ENCODE measurements at regions not wholly inside any gene's neighbourhood (a gene's known extent, or its start where the extent isn't known, plus 50 kb on each side); places are given as distances from the start of the nearest gene placed in this dataset.

GRCh38 chr11:116596346-116597260 lies 176.2 kb downstream of the BUD13 start:
- no peak for DNase-seq

GRCh38 chr11:116595305-116595880 lies 177.4 kb downstream of the BUD13 start:
- DNase-seq: no peak

- no peak for DNase-seq
These were observed 181.8 kb downstream of the BUD13 start for GRCh38 chr11:116590844-116591570.

GRCh38 chr11:116589402-116589801 lies 183.4 kb downstream of the BUD13 start:
- no peak for DNase-seq

- DNase-seq: no peak
These were observed 186.4 kb downstream of the BUD13 start for GRCh38 chr11:116586392-116586791.

- no peak for DNase-seq
These were observed 190.2 kb downstream of the BUD13 start for GRCh38 chr11:116582571-116582970.

GRCh38 chr11:116581349-116581748 lies 191.4 kb downstream of the BUD13 start:
- DNase-seq: no peak

GRCh38 chr11:116580799-116581198 lies 192.0 kb downstream of the BUD13 start:
- DNase-seq: no peak

GRCh38 chr11:116579857-116580727 lies 192.7 kb downstream of the BUD13 start:
- DNase-seq: no peak

- DNase-seq: no peak
These were observed 193.6 kb downstream of the BUD13 start for GRCh38 chr11:116579031-116579653.

GRCh38 chr11:116577956-116578355 lies 194.8 kb downstream of the BUD13 start:
- DNase-seq: no peak

GRCh38 chr11:116577273-116577672 lies 195.5 kb downstream of the BUD13 start:
- no peak for DNase-seq

GRCh38 chr11:116576526-116576925 lies 196.3 kb downstream of the BUD13 start:
- DNase-seq: no peak

- no peak for DNase-seq
These were observed 205.0 kb downstream of the BUD13 start for GRCh38 chr11:116567721-116568242.

GRCh38 chr11:116563712-116564047 lies 209.1 kb downstream of the BUD13 start:
- no peak for DNase-seq

- DNase-seq: no peak
These were observed 209.6 kb downstream of the BUD13 start for GRCh38 chr11:116563028-116563711.

- DNase-seq: no peak
These were observed 212.2 kb downstream of the BUD13 start for GRCh38 chr11:116560589-116560988.

- no peak for DNase-seq
These were observed 214.1 kb downstream of the BUD13 start for GRCh38 chr11:116558504-116559211.

GRCh38 chr11:116557282-116557681 lies 215.5 kb downstream of the BUD13 start:
- DNase-seq: no peak

GRCh38 chr11:116556483-116556882 lies 216.3 kb downstream of the BUD13 start:
- DNase-seq: no peak

GRCh38 chr11:116553482-116553881 lies 219.3 kb downstream of the BUD13 start:
- no peak for DNase-seq

Data from T-helper 1 cell (primary cell).